ENCODE measurements at regions not wholly inside any gene's neighbourhood (a gene's known extent, or its start where the extent isn't known, plus 50 kb on each side); places are given as distances from the start of the nearest gene placed in this dataset.
"Not testable (repeated sequence)": the region's sequence is repeated elsewhere in the genome, so short reads cannot be mapped to it uniquely, and the experiment has no call there.

DNA sequence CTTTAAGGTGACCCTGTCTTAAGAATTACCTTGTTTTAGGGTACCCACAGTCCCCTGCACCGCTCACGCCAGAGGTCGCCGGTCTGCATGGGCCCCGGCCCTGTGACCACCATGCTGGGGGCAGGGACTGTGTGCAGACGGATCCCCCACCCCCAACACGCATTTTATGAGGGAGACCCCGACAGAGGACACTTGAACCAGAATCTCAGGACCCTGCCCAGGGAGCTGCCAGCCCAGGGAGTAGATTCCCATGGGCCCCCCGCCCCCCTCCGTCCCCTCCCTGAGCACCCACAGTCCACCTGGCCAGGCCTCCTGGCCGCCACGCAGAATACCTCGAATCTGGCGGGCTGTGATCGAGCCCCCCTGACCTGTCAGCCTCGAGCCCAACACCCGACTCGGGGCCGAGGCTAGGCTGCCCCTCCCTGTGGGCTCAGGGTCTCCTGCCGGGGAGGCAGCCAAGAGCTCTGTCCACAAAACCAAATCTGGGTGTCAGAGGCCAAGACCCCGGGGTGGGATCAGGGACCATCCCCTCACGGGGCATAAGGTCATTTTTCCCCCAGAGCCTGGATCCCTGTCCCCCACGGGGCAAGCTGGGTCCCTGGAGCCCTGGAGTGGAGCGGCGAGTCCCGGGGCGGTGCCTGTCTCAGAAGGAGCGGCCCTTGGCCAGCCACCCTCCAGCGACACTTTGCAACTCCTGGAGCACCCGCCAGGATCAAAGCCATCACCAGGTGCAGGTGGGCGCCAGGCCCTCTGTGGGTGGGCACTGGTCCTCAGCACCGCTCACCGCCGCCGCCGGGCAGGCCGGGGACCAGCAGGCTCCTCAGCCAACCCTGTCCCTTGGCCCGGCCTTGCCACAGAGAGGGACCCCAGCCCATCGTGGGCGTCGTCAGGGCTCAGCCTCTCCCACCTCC, 155.8 kb upstream of the PKP2 start:
- TF ChIP-seq, protein P1, sequence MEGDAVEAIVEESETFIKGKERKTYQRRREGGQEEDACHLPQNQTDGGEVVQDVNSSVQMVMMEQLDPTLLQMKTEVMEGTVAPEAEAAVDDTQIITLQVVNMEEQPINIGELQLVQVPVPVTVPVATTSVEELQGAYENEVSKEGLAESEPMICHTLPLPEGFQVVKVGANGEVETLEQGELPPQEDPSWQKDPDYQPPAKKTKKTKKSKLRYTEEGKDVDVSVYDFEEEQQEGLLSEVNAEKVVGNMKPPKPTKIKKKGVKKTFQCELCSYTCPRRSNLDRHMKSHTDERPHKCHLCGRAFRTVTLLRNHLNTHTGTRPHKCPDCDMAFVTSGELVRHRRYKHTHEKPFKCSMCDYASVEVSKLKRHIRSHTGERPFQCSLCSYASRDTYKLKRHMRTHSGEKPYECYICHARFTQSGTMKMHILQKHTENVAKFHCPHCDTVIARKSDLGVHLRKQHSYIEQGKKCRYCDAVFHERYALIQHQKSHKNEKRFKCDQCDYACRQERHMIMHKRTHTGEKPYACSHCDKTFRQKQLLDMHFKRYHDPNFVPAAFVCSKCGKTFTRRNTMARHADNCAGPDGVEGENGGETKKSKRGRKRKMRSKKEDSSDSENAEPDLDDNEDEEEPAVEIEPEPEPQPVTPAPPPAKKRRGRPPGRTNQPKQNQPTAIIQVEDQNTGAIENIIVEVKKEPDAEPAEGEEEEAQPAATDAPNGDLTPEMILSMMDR (IDR thresholded peaks at IDR 0.05): no peak
- TF ChIP-seq EP300 (IDR thresholded peaks at IDR 0.05) (no peak), POLR2AphosphoS5 (IDR thresholded peaks at IDR 0.05) (no peak), POLR2A (IDR thresholded peaks at IDR 0.05) (no peak)
- DNase-seq (ENCODE audit: low spot score in 2 of 2): no peak
- no peaks in the 10 kb centered on the region for H3K9me3 ChIP-seq
- H3K4me3 ChIP-seq: no peak overlapping the region
- no peaks in the 10 kb centered on the region for H3K27me3 ChIP-seq
- WGBS: 94% methylated on average over 16 of the region's 41 CpGs
- H3K4me1 ChIP-seq: no peaks in the 10 kb centered on the region
- H3K36me3 ChIP-seq: no peaks in the 10 kb centered on the region
- H3K27ac ChIP-seq: no peak overlapping the region

DNA sequence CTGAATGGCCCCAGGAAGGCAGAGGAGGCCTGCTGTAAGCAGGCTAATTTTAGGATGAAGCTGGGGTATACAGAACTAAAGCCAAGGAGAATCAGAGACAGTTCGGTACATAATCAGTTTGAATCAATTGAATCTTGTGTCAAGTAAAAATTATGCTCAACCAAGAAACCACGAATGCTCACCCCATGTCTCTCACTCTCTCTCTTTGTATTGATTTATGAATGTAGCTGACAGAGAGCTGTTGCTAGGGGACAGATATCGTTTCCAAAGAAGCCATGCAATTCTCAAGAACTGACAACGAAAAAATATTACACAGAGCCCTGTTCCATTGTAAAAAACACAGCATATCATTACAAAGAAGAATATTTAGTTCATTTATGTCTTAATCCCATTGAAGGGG, 151.1 kb upstream of the PKP2 start:
- H3K4me3 ChIP-seq: no peak overlapping the region
- no peaks in the 10 kb centered on the region for H3K4me1 ChIP-seq
- H3K27ac ChIP-seq: no peak overlapping the region
- no peaks in the 10 kb centered on the region for H3K9me3 ChIP-seq
- H3K36me3 ChIP-seq: no peaks in the 10 kb centered on the region
- TF ChIP-seq POLR2AphosphoS5 (IDR thresholded peaks at IDR 0.05) (no peak), POLR2A (IDR thresholded peaks at IDR 0.05) (no peak), EP300 (IDR thresholded peaks at IDR 0.05) (no peak)
- TF ChIP-seq, protein P1 (IDR thresholded peaks at IDR 0.05): no peak
- no peaks in the 10 kb centered on the region for H3K27me3 ChIP-seq
- 56% methylated on average over 4 of the region's 4 CpGs for WGBS
- no peak for DNase-seq (ENCODE audit: low spot score in 2 of 2)

DNA sequence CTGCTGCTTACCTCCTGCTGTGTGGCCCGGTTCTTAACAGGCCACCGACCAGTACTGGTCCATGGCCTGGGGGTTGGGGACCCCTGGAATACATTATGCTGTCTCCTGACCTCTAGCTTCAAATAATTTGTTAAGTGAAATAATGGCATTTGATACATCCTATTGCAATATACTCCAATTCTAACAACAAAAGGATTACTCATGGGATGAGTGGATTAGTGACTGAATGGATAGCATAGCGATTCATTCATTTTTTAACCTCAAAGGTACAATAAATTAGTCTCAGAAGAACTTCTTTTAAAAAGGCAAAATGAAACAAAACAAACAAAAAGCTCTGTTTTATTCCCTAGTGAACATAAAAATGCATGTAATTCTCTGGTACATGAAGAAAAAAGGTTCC, 147.9 kb upstream of the PKP2 start:
- Histone ChIP-seq H3K36me3 (no peaks in the 10 kb centered on the region), H3K27me3 (no peaks in the 10 kb centered on the region), H3K27ac (no peak overlapping the region), H3K9me3 (peaks cover 4% of the 10 kb centered on the region), H3K4me1 (no peaks in the 10 kb centered on the region), H3K4me3 (no peak overlapping the region)
- TF ChIP-seq POLR2AphosphoS5 (IDR thresholded peaks at IDR 0.05) (no peak), POLR2A (IDR thresholded peaks at IDR 0.05) (no peak), EP300 (IDR thresholded peaks at IDR 0.05) (no peak)
- TF ChIP-seq, protein P1 (IDR thresholded peaks at IDR 0.05): no peak
- DNase-seq (ENCODE audit: low spot score in 2 of 2): no peak
- 42% methylated on average over 3 of the region's 3 CpGs for WGBS

DNA sequence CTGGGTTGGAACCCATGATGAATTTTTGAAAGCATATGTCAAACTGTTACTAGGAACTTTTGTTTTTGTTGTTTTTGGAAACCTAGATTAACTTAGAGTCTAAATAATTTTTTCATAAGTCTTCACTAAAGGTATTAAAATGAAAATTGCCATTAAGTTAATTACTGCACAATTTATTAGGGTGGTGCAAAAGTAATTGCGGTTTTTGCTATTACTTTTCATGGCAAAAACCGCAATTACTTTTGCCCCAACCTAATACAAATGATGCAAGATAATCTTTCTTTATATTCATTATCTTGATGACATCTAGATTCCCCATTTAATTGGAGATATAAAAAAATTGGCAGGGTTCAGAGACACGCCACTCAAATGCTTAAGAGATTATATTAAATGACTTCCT, 145.0 kb upstream of the PKP2 start:
- no peaks in the 10 kb centered on the region for H3K36me3 ChIP-seq
- 76% methylated on average over 3 of the region's 3 CpGs for WGBS
- H3K27me3 ChIP-seq: no peaks in the 10 kb centered on the region
- no peak overlapping the region for H3K27ac ChIP-seq
- H3K4me1 ChIP-seq: no peaks in the 10 kb centered on the region
- DNase-seq (ENCODE audit: low spot score in 2 of 2): no peak
- TF ChIP-seq POLR2A (IDR thresholded peaks at IDR 0.05) (no peak), POLR2AphosphoS5 (IDR thresholded peaks at IDR 0.05) (no peak), EP300 (IDR thresholded peaks at IDR 0.05) (no peak)
- TF ChIP-seq, protein P1 (IDR thresholded peaks at IDR 0.05): no peak
- H3K9me3 ChIP-seq: peaks cover 4% of the 10 kb centered on the region
- H3K4me3 ChIP-seq: no peak overlapping the region

DNA sequence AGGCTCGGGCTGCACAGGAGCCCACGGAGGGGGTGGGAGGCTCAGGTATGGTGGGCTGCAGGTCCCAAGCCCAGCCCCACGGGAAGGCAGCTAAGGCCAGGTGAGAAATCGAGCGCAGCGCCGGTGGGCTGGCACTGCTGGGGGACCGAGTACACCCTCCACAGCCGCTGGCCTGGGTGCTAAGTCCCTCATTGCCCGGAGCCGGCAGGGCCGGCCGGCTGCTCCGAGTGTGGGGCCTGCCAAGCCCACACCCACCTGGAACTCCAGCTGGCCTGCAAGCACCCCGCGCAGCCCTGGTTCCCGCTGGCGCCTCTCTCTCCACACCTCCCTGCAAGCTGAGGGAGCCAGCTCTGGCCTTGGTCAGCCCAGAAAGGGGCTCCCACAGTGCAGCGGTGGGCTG, 137.4 kb upstream of the PKP2 start:
- H3K4me3 ChIP-seq; H3K4me1 ChIP-seq; H3K9me3 ChIP-seq; H3K27ac ChIP-seq; H3K27me3 ChIP-seq; DNase-seq (ENCODE audit: low spot score in 2 of 2); H3K36me3 ChIP-seq: not testable (repeated sequence)
- 92% methylated on average over 2 of the region's 19 CpGs for WGBS

Measured in suprapubic skin (tissue), 4 donors.